NCI-H526 (cell line): ENCODE measurements at regions not wholly inside any gene's neighbourhood (a gene's known extent, or its start where the extent isn't known, plus 50 kb on each side); places are given as distances from the start of the nearest gene placed in this dataset.
"Not testable (repeated sequence)": the region's sequence is repeated elsewhere in the genome, so short reads cannot be mapped to it uniquely, and the experiment has no call there.

Experiments
- DNase-seq, 2 experiments: peaks; one replicate each; lab custom pipeline; 2025; lab: John Stamatoyannopoulos, UW

DNA sequence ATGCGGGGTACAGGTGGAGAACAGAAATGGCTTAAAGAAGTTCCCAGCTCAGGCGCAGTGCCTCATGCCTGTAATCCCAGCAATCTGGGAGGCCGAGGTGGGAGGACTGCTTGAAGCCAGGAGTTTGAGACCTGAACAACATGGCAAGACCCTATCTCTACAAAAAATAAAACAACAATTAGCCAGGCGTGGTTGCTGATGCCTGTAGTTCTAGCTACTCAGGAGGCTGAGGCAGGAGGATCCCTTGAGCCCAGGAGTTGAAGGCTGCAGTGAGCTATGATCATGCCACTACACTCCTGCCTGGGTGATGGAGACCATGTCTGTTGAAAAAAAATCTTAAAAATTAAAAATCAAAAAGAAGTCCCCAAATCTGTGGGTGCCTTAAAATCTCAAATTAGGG, 228.3 kb upstream of the WSB1 start:
- DNase-seq = no peak

DNA sequence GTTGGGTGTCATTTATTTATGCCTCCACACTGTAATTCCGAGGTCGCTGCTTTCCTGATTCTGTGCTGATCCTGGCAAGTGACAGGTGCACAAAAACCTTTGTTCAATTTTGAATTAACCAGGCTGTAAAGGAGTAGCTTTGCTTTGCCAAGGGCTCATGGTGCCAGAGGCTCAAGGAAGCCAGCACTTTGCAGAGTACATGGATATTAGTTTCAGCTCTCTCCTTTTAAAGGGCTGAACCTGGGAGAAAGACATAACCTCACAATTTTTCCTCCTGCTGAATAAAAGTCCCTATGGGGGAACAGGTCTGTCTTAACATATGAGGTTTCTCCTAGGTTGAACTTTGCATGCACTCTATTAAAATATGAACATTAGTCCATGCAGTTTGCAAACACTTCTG, 227.6 kb upstream of the WSB1 start:
- DNase-seq = no peak

DNA sequence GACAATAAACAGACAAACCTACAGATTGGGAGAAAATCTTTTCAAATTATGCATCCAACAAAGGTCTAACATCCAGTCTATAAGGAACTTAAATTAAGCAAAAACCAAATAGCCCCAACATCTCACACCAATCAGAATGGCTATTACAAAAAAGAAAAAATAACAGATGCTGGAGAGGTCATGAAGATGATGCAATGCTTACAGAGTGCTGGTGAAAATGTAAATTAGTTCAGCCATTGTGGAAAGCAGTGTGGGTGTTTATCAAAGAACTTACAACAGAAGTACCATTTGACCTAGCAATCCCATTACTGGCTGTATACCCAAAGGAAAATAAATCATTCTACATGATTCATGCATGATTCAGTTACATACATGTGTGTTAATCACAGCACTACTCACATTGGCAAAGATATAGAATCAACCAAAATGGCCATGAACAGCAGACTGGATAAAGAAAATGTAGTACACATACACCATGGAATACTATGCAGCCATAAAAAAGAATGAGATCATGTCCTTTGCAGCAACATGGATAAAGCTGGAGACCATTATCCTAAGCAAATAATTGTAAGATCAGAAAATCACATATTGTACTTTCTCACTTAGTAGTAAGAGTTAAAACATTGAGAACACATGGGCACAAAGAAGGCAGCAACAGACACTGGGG, 223.9 kb upstream of the WSB1 start:
- no peak for DNase-seq

DNA sequence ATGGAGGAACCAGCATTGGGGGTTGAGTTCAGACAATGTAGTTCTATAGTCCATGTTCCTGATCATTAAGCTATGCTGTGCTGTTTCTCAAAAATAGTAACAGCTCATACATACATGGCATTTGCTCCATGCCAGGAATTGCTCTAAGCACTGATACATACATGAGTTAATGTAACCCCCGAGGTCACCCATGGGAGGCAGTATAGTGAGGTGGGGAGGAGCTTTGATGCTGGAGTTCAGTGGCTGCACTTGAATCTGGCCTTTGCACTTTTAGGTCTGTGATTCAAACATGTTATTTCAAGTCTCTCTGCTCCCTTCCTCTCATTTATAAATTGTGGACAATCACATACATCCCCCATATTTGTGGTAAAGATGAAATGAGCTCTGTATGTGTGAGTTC, 223.1 kb upstream of the WSB1 start:
- DNase-seq = no peak

DNA sequence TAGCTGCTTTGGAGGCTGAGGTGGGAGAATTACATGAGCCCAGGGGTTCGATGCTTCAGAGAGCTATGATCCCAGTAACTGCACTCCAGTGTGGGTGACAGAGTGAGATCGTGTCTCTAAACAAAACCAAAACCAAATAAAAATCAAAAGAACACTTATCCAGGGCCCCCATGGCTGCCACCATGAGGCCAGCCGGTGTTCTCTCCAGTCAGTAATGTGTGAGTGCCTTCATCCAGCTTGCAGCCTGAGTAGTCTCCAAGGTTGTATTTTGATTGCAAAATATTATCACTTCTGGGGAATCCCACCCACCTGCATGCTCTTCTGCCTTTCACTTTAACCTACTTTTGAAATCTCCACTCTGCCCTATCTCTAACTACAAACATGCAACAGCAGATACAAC, 221.0 kb upstream of the WSB1 start:
- DNase-seq = no peak

DNA sequence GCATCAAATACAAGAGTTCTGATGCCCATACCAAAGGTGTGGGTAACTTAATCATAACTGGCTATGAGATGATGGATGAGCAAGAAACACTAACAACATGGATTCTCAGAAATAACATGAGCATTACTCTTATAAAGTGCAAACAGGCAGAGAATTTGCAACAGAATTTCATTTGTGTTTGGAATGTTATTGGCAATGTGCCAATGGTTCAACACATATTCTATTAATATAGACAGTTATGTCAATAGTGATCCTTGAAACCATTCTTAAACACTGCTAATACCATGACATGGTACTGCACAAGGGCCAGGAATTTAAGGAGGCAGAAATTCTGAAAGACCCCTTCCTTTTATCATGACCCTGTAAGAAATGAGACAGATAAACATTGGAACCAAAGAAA, 217.1 kb upstream of the WSB1 start:
- no peak for DNase-seq

DNA sequence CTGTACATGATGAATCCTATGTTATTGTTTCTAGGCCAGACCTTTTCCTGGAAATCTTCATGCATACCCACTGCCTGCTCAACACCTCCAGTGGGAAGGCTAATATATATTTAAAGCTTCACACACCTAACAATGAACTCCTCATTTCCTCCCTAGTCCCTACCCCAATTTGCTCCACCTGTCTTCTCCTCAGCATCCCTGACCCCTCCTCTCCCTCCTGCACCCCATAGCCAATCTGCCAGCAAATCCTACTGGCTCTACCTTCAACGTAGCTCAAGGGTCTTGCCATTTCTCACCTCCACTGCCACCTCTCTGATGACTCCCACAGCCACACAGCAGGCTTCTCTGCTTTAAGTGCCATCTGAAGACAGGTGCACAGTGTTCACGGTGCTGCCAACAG, 215.6 kb upstream of the WSB1 start:
- no peak for DNase-seq

DNA sequence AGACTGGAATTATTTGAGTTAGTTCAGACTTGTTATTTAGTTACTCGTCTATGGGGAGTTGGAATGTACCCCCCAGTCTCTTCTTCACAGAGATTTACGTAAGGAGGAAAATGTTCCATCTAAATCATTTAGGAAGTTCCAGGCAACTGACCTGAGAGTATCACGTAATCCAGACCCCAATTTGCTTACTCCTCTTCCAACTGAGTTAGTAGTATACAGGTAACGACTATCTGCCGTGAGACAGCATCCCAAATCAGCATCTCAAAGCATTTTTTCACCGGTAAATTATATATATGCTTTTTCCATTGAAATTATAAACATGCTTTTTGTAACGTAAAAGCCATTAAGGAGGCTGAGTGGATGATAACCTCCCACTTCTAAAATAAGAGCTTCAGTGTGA, 214.3 kb upstream of the WSB1 start:
- no peak for DNase-seq

DNA sequence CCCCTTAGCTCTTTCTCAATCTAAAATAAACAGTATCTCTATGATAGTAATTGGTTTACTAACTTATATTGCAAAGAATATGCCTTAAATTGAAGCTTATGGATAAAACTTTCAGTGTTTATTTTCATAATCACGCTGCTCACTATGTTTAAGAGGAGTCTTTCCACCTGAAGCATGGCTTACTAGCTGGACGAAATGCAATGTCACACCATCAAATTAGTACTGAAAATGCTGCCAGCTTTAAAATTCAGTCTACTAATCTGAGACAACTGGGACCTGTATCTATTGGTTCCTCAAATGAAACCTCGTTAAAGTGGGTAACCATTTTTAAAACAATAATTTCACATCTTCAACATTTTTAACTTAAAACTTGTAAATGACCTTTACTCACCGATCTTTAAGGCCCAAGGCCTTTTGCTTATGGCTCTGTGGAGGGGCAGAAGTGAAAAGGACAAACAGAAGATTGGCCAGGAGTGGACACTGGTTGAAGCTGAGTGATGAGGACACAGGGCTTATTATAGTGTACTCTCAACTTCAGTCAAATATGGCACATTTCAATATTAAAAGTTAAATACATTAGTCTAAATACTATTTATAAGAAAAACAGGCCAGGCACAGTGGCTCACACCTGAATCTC, 212.8 kb upstream of the WSB1 start:
- no peak for DNase-seq

DNA sequence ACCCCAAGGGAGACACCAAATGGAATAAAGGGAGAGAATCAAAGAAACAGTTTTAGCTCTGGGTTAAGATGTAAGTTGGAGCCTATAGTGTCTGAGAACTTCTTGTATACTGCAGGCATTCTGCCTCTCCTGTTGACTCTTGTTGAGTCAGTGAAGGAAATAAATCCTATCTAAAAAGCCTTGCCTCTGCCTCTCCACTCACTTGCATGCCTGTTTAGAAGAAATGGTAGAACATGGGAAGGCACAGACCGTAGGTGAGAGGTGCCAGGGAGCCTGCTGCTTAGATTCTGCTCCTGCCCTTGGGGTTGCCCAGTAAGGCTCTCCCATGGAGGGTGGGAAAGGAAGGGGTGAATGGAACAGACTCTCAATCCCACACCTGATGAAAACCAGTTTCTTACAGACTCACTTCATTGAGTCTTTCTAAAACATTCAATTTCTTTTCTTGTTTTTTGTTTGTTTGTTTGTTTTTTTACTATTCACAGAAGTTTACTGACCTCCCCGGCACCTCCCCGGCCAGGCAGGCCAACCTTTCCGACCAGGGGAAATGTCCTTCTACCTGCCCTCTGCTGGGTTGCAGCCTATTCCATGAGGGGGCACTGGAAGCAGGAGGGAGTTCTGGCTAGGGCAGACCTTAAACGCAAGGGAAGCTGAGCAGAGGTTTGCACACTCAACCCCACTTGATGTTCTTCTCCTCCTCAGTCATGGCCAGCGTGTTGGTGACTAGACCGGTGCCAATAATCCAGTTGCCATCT, 211.7 kb upstream of the WSB1 start:
- no peak for DNase-seq

DNA sequence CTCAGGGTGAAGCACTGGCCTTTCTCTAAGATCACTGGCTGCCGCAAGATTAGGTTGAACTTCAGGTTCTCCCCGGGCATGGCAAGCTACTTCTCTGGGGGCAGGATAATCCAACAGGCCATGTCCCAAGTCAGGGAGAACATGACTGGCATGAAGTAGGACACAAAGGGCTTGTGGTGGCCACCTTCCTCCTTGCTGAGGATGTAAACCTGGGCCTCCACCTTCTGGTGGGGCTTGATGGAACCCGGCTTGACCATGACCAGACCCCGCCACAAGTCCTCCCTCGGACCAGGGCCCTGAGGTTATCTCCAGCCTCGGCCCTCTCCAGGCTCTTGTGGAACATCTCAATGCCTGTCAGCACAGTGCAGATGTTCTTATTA, 211.1 kb upstream of the WSB1 start:
- DNase-seq = no peak

DNA sequence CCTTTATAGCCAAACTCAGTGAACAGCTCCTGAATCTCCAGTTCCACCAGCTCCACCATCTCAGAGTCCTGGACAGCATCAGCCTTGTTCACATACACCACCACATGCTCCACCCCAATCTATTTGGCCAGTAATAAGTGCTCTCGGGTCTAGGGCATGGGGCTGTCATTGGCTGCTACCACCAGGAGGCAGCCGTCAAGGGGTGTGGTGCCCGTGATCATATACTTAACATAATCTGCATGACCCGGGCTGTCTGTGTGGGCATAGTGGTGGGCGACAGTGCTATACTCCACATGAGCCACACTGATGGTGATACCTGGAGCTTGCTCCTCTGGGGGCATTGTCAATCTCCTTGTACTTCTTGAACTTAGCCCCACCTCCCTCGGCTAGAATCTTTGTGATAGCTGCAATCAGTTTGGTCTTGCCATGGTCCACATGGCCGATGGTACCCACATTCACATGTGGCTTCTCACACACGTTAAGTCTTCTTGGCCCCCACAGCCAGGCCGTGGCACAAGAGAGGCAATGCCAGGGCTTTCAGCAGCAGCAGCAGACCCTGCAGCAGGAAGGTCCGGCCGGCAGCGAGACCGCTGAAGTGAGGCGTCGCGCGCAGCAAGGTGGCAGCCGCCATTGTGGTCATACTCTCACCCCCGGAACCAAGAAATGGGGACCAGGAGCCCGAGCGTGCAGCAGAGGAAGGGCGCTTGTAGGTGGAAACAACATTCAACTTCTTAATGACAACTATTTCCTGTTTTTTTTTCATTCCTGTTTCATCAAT, 210.3 kb upstream of the WSB1 start:
- DNase-seq = no peak

DNA sequence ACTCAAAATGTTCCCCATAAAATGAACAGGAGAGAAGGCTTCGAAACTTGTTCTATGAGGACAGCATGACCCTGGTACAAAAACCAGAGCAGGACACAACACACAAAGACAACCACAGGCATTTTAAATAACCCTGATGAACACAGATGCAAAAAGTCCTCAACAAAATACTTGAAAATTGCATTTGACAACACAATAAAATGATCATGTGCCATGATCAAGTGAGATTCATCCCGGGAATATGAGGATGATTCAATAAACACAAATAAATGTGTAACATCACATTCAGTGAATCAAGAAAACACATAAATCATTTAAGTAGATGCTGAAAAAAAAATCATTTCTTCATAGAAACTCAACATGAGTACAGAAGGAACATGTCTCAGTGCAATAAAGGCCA, 208.4 kb upstream of the WSB1 start:
- no peak for DNase-seq

DNA sequence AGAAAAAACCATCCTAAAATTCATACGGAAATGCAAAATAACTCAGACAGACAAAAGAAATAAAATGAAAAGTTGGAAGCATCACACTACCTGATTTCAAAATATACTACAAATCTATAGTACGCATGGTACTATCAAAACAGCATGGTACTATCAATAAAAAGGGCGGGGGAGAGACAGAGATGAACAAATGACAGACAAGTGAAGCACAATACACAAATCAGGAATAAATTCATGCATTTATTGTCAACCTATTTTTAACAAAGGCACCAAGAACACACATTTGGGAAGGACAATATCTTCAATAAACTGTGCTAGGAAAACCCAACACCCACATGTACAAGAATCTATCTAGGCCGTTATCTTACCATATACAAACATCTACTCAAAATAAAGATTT, 207.4 kb upstream of the WSB1 start:
- DNase-seq = no peak

DNA sequence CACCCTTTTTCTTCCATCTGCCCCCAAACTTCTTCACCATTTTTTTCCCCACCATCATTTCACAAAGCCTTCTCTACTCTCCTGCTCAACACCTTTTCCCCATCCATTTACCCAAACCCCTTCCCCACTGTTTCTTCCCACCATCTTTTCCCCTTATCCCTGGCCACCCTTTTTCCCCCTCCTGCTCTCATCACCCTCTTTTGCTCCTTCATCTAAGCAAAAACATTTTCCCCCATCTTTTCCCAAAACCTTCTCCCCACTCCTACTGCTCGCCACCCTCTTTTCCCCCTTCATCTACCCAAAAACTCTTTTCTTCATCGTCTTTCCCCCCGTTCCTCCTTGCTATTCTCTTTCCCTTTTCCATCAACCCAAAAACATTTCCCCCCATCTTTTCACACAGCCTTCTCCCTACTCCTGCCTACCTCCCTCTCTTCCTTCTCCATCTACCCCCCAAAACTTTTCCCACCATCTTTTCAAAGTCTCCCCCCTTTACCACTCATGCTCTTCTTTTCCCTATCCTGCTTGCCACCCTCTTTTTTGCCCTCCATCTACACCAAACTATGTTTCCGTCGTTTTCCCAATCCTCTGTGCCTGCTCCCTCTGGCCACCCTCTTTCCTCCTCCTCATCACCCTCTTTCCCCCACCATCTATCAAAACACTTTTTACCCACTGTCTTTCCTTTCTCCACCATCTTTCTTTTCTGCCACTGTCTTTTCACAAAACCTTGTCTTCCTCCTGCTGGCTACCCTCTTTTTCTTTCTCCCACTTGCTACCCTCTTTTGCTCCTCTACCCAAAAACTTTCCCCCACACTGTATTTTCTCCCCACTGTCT, 205.8 kb upstream of the WSB1 start:
- DNase-seq = no peak

DNA sequence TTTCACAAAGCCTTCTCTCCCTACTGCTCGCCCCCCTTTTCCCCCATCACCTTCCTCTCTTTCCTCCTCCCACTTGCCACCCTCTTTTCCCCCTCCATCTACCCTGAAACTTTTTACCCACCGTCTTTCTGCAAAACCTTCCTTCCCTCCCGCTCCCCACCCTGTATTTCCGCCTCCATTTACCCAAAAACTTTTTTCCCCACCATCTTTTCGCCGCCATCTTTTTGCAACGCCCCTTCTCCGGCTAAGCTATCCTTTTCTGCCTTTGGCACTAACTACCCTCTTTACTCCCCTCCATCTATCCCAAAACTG, 205.2 kb upstream of the WSB1 start:
- DNase-seq = no peak

DNA sequence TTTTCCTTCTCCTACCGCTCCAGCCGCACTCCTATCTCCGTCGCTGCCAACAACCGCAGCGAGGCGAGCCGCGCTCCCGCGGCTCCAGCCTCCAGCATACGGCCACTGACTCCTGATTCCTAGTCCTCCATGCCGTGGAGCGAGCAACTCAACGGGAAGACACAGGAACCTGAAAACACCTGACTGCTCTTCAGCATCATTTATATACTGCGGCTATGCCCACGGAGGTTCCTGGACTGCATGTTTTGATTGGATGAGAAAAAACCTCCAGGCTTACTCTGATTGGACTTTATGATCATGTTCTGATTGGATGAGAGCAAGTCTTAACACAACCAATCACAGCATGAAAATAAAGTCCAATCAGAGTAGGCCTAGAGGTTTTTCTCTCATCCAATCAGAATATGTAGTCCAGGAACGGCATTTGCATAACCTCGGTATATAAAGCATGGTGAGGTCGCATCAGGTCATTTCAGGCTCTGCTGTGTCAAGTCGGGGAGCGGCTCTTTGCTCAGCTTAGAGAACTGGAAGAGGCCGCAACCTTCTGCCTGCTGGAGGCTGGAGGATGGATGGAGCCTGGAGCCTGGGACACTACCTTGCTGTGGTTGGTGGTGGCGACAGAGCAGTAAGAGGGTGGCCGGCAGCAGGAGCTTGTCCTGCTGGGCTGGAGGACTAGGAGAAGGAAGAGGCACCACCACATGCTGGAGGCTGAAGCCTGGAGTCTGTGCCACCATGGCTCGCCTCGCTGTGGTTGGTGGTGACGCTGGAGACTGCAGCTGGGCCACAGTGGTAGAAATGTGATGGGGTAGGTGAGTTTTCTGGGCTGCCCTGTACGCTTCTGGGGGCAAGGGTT, 204.6 kb upstream of the WSB1 start:
- not testable (repeated sequence) for DNase-seq

DNA sequence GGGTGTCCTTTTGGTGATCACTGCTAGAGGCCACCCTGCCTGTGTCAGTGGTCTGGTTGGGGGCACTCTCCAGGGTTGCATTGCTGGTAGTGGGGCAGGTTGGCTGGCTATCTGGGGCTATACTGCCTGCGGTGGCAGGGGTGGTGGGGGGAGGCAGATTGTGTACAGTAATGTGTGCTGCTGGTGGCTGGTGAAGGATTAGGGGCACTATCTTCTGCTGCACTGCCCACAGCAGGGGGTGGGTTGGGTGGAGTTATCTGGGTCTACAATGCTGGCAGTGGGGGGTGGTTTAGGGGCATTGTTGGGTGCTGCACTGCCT, 204.0 kb upstream of the WSB1 start:
- no peak for DNase-seq

DNA sequence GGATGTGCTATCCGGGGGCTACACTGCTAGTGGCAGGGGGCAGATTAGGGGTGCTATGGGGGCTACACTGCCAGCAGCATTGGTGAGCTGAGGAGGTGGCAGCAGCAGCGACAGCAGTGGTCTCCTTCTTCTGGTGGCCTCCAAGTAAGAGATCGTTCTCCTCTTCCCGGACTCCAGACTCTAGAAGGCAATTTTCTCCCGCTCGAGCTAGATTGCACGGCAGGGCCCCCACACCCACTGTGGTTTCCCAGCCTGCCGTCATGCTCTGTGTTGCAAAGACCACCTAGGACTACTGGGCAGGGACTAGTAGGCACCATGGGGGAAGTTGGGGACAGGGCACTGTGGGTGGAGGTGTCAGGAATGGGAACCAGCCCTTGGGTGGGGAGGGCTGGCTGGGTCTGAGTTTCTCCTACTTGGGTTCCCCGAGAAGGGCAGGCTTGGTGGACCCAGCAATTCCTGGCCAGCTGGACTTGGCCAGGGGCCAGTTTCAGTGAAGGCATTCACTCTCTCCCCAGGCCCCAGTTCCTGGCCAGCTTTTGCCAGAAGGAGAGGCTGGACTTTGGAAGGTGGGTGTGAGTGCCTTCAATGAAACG, 203.4 kb upstream of the WSB1 start:
- not testable (repeated sequence) for DNase-seq

DNA sequence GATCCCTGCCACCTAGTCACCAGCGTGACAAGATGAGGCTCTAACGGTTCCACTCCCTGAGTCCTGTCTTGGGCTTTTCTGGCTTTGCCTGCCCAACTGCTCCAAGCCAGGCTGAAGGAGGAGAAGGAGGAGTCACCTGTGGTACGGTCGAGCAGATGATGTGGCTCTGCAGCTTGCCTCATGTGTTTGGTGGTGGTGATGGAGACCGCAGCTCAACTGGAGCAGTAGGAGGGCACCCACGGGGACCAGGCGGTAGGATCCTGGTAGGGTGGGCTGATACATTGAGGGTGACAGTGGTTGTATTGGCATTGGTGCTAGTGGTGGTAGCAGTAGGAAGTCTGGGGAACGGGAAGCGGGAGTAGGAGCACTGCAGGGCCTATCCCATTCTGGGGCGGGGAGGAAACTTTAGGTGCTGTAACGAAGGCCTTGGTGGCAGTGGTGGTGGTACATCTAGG, 202.8 kb upstream of the WSB1 start:
- no peak for DNase-seq

DNA sequence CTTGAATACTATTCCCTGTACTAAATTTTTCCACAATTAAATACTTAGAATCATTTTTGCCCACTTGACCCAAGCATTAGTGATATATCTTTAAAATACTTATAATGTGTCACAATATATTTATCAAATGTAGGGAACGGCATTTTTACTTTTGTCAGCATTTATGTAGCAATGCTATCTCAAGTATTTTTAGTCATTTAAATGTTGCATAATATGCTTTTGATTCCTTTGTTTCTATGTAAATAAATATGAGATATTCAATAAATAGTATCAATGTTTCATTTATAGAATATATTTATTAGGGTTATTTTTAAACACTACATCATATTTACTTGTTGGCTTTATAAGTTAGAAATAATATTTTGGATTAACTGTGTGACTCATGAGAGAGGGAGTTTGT, 199.7 kb upstream of the WSB1 start:
- not testable (repeated sequence) for DNase-seq
